Activated T-helper 1 cell treated with anti-CD3 and anti-CD28 coated beads, Interleukin-12 subunit alpha, Interleukin-12 subunit beta, Interleukin-2, Interleukin-4 antibody, amounts not matched to agents 30 ng/mL and 10 ng/mL and 1 ng/mL, durations not matched to agents 14 hours and 24 hours and 36 hours (primary cell): ENCODE measurements at regions not wholly inside any gene's neighbourhood (a gene's known extent, or its start where the extent isn't known, plus 50 kb on each side); places are given as distances from the start of the nearest gene placed in this dataset.

ENCODE experiments used
- DNase-seq: peaks from one replicate; pipeline ENCODE4 v3.0.0; 2021; ENCODE audit warnings: low spot score
- H3K27ac Mint-ChIP-seq: one replicate; pipeline ENCODE4 v1.8.0; 2021; ENCODE audit warnings: mild to moderate bottlenecking, mixed read lengths
- H3K27me3 Mint-ChIP-seq: one replicate; pipeline ENCODE4 v1.8.0; 2022; ENCODE audit warnings: mild to moderate bottlenecking, moderate library complexity, mixed read lengths; ENCODE audit not compliant: insufficient read depth
- H3K36me3 Mint-ChIP-seq: one replicate; pipeline ENCODE4 v1.8.0; 2021; ENCODE audit warnings: low read depth, mixed read lengths
- H3K4me1 Mint-ChIP-seq: one replicate; pipeline ENCODE4 v1.8.0; 2021; ENCODE audit warnings: low read depth, mixed read lengths
- H3K4me3 Mint-ChIP-seq: one replicate; pipeline ENCODE4 v1.8.0; 2021; ENCODE audit warnings: mild to moderate bottlenecking, moderate library complexity, mixed read lengths
- H3K9me3 Mint-ChIP-seq: one replicate; pipeline ENCODE4 v1.8.0; 2021; ENCODE audit warnings: mixed read lengths
- intact Hi-C: fragments of 100-400 bp; cut with micrococcal nuclease; formaldehyde crosslinking; loops from one replicate; pipeline ENCODE4 v1.15.1; 2024

DNA sequence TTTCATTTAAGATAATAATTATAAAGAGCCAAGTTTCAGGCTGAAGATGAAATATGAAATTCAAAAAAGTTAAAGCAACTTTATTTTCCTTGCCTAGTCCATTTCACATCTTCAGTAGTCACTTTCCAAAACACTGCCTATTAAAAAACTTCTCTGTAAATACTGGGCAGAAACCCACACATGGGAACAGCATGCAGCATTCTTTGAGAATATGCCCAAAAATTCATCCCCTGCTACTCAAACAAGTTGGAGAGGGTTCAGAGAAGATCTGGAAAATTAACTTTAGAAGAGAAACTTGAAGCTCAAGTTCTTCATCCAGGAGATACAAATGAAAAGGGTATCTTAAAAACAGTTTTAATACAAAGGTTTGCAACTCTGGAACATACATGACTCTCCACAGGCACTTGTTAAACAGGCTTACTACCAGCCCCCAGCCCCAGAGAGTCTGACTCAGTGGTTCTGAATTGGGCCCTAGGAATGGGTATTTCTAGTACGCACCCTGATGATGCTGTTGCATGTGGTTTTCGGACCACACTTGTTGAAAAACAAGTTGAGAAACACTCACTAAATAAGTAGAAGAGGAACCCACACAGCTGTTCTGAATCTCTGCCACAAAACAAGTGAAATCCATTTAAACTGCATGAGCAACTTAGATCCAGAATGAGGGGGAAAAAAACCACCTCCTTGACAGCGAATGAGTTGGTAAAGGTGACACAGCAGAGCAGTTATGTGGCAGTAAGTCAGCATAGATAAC is 329.1 kb downstream of the SATB2 start:
- Mint-ChIP-seq H3K4me1 (no peaks in the 10 kb centered on the region), H3K27me3 (no peaks in the 10 kb centered on the region), H3K4me3 (no peak overlapping the region), H3K27ac (no peak overlapping the region), H3K36me3 (no peaks in the 10 kb centered on the region), H3K9me3 (no peaks in the 10 kb centered on the region)
- intact Hi-C loops, result no loop called here
- DNase-seq, result no peak

DNA sequence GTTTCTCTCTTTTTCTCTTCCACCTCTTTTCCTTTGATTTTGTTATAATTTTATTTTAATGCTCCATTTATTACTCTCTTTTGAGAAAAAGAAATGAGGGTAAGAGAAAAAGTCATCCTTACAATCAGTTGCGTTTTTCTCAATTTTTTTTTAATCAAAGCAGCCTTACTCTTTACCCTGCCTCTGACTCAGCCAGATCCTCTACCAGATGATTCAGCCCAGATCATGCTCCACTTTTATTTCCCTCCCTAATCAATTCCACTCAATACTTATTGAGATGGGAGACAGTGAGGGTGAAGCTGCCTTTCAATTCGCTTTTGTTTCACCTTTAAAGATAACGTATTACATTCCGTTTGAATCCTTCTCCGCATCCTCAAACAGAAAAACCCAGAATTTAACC is 337.9 kb downstream of the SATB2 start:
- DNase-seq, result no peak
- no peak overlapping the region for H3K4me3 Mint-ChIP-seq
- no peak overlapping the region for H3K27ac Mint-ChIP-seq
- H3K27me3 Mint-ChIP-seq, result no peaks in the 10 kb centered on the region
- no peaks in the 10 kb centered on the region for H3K4me1 Mint-ChIP-seq
- no peaks in the 10 kb centered on the region for H3K9me3 Mint-ChIP-seq
- no peaks in the 10 kb centered on the region for H3K36me3 Mint-ChIP-seq
- intact Hi-C loops, result no loop called here

DNA sequence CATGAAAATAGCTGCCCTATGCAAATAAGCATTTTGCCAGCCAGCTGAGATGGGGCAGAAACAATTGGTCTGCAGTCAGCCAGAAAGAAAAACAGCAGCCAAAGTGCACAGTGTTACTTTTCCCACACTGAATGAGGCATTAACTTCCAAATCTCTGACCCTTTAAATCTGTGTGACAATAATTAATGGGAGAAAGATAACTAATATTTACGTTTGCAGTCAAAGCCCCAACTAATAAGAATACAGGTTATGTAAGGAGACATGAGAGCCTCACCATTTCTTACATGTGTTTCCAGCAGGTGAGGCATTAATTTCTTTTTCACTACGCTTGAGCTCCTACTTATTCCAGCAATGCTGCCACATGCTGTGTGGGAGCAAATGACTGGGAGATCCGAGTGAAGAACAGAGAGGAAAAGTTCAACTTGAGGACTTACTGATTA is 339.0 kb downstream of the SATB2 start:
- Mint-ChIP-seq H3K4me3 (no peak overlapping the region), H3K36me3 (no peaks in the 10 kb centered on the region), H3K9me3 (no peaks in the 10 kb centered on the region), H3K4me1 (no peaks in the 10 kb centered on the region), H3K27me3 (no peaks in the 10 kb centered on the region), H3K27ac (no peak overlapping the region)
- DNase-seq, result no peak
- intact Hi-C loops, result no loop called here

DNA sequence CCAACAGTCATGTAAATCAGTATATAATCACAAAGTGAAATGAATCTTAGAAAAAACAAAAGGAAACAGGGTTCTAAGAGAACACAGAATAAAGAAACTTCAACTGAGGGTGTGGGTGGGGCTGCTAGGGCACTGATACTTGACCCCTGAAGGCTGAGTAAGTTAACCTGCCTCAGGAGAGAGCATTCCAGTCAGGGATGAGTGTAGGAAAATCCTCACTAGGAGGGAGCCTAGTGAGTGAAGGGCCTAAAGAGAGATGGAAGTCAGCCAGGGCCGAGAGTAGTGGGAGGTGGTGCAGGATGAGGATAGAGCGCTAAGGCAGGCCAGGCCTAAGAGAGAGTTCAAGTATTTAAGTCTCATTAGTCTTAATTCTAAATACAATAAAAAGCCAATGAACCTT is 342.6 kb downstream of the SATB2 start:
- H3K27ac Mint-ChIP-seq, result no peak overlapping the region
- intact Hi-C loops, result no loop called here
- H3K9me3 Mint-ChIP-seq, result no peaks in the 10 kb centered on the region

DNA sequence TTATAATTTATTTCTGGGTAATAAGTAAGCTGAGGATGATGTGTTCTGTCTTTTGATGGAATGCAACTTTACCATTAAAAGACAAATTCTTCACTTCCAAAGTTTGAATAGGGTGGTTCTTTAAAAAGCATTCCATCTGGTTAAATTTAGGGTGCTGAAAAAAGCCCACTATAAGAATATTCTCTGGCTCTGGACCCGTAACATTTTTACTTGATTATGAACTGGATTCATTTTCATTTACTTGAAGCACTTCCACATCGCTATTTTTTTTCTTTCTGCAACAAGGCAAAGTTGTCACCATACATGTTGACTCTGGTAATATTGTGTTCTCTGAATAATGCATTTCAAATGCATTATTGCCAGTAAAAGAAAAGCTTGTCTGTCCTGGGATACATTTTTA is 344.6 kb downstream of the SATB2 start:
- no peak overlapping the region for H3K4me3 Mint-ChIP-seq
- H3K4me1 Mint-ChIP-seq, result no peaks in the 10 kb centered on the region
- no peaks in the 10 kb centered on the region for H3K36me3 Mint-ChIP-seq
- intact Hi-C loops, result no loop called here
- DNase-seq, result no peak
- no peaks in the 10 kb centered on the region for H3K27me3 Mint-ChIP-seq
- H3K27ac Mint-ChIP-seq, result no peak overlapping the region
- H3K9me3 Mint-ChIP-seq, result no peaks in the 10 kb centered on the region

More for the DNA sequence above, 342.6 kb downstream of the SATB2 start:
- Mint-ChIP-seq H3K36me3 (no peaks in the 10 kb centered on the region), H3K4me3 (no peak overlapping the region), H3K4me1 (no peaks in the 10 kb centered on the region), H3K27me3 (no peaks in the 10 kb centered on the region)
- DNase-seq, result no peak

DNA sequence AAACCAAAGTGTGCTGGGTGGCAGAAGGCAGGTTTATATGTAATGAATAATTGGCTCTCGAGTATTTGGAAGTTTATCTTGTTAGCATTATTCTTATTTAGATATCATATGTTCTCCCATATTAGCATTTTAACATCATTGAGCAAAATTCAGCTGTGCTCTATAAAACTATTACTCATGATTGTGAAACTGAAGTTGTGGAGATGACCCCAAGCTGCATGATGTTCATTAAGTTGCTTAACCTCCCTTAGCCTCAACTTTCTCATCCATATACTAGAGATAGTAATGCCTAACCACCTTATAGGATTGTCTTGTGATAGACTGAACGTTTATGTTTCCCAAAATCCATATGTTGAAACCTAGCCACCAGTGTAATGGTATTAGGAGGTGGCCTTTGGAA is 346.3 kb downstream of the SATB2 start:
- Mint-ChIP-seq H3K36me3 (no peaks in the 10 kb centered on the region), H3K27ac (no peak overlapping the region), H3K27me3 (no peaks in the 10 kb centered on the region), H3K9me3 (no peaks in the 10 kb centered on the region), H3K4me1 (no peaks in the 10 kb centered on the region), H3K4me3 (no peak overlapping the region)
- no peak for DNase-seq
- intact Hi-C loops, result no loop called here

DNA sequence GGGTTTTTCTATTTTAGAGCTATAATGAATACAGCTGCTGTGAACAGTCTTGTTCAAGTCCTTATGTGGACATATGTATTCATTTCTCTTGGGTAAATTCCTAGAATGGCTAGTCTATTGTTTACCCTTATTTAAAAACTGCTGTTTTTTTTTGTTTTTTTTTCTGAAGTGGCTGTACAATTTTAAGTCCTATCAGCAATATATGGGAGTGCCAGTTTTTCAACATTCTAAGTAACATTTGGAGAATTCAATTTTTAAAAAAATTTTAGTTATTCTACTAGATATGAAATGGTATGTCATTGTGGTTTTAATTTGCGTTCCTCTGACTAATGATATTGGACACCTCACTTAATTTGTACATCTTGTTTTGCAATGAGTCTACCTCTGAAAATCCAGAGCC is 349.7 kb downstream of the SATB2 start:
- no peak overlapping the region for H3K4me3 Mint-ChIP-seq
- H3K27me3 Mint-ChIP-seq, result no peaks in the 10 kb centered on the region
- H3K27ac Mint-ChIP-seq, result no peak overlapping the region
- H3K9me3 Mint-ChIP-seq, result no peaks in the 10 kb centered on the region
- H3K4me1 Mint-ChIP-seq, result no peaks in the 10 kb centered on the region
- no peak for DNase-seq
- H3K36me3 Mint-ChIP-seq, result no peaks in the 10 kb centered on the region
- intact Hi-C loops, result no loop called here

DNA sequence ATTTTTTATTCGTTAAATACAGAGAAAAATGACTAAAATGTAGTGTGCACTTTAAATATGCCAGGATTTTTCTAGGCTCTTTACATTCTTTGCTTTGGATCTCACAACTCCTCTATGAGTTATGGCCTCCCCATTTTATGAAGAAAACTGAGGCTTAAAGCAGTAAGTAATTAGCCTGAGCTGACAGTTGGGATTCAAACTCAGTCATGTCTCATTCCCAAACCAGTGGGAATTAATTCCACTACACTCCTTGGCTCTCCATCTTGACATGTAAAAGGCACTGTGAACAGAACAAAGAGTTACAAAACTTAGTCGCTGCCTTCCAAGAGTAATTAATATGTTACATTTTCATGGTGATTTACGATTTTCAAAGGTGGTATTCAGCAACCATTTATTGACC is 351.9 kb downstream of the SATB2 start:
- no peaks in the 10 kb centered on the region for H3K9me3 Mint-ChIP-seq
- no peak overlapping the region for H3K4me3 Mint-ChIP-seq
- H3K27me3 Mint-ChIP-seq, result no peaks in the 10 kb centered on the region
- no peaks in the 10 kb centered on the region for H3K36me3 Mint-ChIP-seq
- H3K27ac Mint-ChIP-seq, result no peak overlapping the region
- no peak for DNase-seq
- intact Hi-C loops, result no loop called here
- H3K4me1 Mint-ChIP-seq, result no peaks in the 10 kb centered on the region

DNA sequence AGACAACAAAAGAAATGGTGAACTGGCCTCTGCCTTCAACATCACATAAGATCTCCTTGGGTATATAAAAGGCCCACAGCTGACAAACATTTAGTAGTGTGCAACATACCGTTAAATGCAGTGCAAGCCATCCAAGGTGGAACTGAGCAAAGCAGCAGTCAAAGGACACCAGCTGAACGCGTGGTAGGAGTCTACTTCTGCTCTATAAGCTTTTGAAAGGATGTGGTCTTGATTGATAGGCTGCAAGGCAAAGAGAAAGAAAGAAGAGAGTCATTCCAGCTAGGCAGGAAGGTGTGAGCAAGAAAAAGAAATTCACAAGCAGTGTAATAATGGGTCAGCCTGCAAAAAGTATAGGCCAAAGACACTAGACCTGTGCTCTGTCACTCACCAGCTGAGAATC is 356.3 kb downstream of the SATB2 start:
- no peak overlapping the region for H3K4me3 Mint-ChIP-seq
- no peaks in the 10 kb centered on the region for H3K27me3 Mint-ChIP-seq
- intact Hi-C loops, result no loop called here
- H3K4me1 Mint-ChIP-seq, result no peaks in the 10 kb centered on the region
- DNase-seq, result no peak
- H3K36me3 Mint-ChIP-seq, result no peaks in the 10 kb centered on the region
- no peak overlapping the region for H3K27ac Mint-ChIP-seq
- no peaks in the 10 kb centered on the region for H3K9me3 Mint-ChIP-seq

DNA sequence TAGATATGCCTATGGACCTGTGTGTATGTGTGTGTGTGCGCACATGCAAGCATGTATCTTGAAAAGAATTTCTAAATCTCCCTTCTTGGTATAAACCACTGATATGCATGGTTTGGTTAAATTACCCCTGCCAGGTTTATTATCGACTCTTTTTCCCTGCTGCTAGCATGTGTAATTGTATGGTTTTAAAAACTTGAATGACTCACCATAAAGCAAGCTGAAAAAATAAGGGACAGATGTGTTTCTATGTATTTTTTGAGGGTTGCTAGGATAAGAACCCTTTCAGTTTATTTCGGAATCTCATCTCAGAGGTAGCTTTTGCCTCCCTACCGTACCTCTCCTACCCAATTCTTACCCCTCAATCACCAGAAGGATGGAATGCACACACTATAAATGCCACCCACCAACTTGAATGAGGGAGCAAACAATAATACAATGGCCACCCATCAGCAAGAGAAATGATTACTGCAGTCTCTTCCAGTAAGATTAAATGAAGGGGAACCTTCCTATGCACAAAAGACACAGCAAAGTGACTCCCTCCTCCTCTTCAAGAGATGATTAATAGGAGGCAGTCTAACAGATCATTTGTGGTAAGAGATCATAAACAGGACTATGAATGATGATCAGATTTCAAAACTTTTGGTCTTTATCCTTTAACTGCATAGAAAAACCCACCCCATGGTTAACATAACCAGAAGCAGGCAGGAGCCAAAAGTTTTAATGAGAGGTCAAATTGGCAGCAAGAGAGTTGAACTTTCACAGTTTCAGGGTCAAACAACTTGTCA is 357.2 kb downstream of the SATB2 start:
- no peaks in the 10 kb centered on the region for H3K36me3 Mint-ChIP-seq
- no peak overlapping the region for H3K27ac Mint-ChIP-seq
- DNase-seq, result no peak
- H3K27me3 Mint-ChIP-seq, result no peaks in the 10 kb centered on the region
- no peaks in the 10 kb centered on the region for H3K9me3 Mint-ChIP-seq
- intact Hi-C loops, result no loop called here
- H3K4me1 Mint-ChIP-seq, result no peaks in the 10 kb centered on the region
- no peak overlapping the region for H3K4me3 Mint-ChIP-seq

DNA sequence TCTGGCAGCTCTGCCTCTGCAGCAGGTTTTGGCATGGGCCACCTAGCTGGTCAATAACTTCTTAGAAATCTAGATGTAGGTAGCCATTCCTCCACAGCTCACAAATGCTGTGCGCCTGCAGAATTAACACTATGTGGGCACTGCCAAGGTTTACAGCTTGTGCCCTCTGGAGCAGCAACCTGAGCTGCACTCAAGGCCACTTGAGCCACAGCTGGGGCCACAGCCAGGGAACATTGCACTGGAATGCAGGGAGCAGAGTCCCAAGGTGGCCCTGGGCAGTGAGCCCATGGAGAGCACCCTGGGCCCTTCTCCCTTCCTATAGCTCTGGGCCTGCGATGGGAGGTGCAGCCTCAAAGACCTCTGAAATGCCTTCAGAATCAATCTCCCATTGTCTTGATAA is 365.3 kb downstream of the SATB2 start:
- H3K9me3 Mint-ChIP-seq, result no peaks in the 10 kb centered on the region
- intact Hi-C loops, result no loop called here
- no peaks in the 10 kb centered on the region for H3K36me3 Mint-ChIP-seq
- H3K27me3 Mint-ChIP-seq, result no peaks in the 10 kb centered on the region
- no peak for DNase-seq
- H3K4me1 Mint-ChIP-seq, result no peaks in the 10 kb centered on the region
- H3K4me3 Mint-ChIP-seq, result no peak overlapping the region
- H3K27ac Mint-ChIP-seq, result no peak overlapping the region

DNA sequence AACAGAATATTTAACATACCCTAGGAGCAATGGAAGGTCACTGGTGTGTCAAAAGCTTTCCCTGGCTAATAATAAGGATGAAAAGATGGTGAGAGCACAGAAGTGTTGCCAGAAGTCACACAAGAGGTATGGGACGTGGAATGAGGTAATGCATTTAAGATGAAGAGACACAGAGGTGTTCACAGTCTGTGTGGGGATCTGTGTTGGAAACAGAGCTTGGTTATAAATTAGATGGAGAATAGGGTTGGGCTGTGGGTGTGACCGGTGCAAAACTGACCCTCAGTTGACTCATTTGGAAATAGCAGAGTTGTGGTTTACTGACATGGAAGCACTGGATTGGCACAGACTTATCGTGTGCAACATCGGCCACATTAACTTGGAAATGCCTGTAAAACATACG is 372.5 kb downstream of the SATB2 start:
- no peaks in the 10 kb centered on the region for H3K9me3 Mint-ChIP-seq
- H3K36me3 Mint-ChIP-seq, result no peaks in the 10 kb centered on the region
- H3K27me3 Mint-ChIP-seq, result peaks cover 2% of the 10 kb centered on the region
- DNase-seq, result no peak
- intact Hi-C loops, result no loop called here
- H3K27ac Mint-ChIP-seq, result no peak overlapping the region
- no peak overlapping the region for H3K4me3 Mint-ChIP-seq
- H3K4me1 Mint-ChIP-seq, result no peaks in the 10 kb centered on the region

DNA sequence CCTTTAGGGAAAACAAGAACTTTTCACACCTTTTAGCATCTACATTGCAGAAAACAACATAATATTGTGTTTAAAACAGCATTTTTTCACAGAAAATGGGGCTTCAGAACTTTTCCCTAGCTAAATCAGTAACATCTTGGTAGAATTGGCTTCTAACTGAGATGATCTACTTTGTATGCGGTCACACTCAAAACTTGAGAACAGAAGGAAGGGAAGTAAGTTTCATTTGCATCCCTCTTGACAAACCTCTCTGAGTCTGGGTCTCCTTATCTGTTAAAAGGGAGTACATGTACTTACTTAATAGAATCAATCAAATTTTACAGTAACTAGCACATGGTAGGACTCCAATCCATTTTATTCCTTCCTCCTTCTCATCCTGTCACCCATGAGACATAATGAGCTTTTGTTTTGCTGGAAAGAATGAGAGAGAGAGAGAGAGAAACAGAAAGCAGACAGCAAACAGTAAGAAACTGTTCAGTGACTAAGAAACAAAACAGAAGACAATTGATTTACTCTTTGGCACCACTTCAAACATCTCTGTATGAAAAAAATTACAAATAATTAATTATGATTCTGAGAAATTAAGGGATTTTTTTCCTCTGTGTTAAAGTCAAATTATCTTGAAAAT is 387.3 kb downstream of the SATB2 start:
- Mint-ChIP-seq H3K4me1 (no peaks in the 10 kb centered on the region), H3K27ac (no peak overlapping the region), H3K9me3 (no peaks in the 10 kb centered on the region), H3K36me3 (no peaks in the 10 kb centered on the region), H3K4me3 (no peak overlapping the region), H3K27me3 (no peaks in the 10 kb centered on the region)
- intact Hi-C loops, result no loop called here
- no peak for DNase-seq
